Ishikawa (cell line): ENCODE measurements at regions not wholly inside any gene's neighbourhood (a gene's known extent, or its start where the extent isn't known, plus 50 kb on each side); places are given as distances from the start of the nearest gene placed in this dataset.

Experiments used
- CEBPB ChIP-seq: IDR thresholded peaks from 2 replicates; pipeline ENCODE4 v1.6.1; 2012
- CREB1 ChIP-seq: IDR thresholded peaks from 2 replicates; pipeline ENCODE4 v1.6.1; 2012; ENCODE audit warnings: low read depth
- EGR1 ChIP-seq: IDR thresholded peaks from 2 replicates; pipeline ENCODE4 v1.6.1; 2012
- EP300 ChIP-seq: IDR thresholded peaks from 2 replicates; pipeline ENCODE4 v1.6.1; 2012; ENCODE audit warnings: borderline replicate concordance
- FOXM1 ChIP-seq: IDR thresholded peaks from 2 replicates; pipeline ENCODE4 v1.6.1; 2012; ENCODE audit warnings: low read depth, borderline replicate concordance
- MAX ChIP-seq: IDR thresholded peaks from 2 replicates; pipeline ENCODE4 v1.6.1; 2012
- NFIC ChIP-seq: IDR thresholded peaks from 2 replicates; pipeline ENCODE4 v1.6.1; 2012
- RAD21 ChIP-seq: IDR thresholded peaks from 2 replicates; pipeline ENCODE4 v1.6.1; 2012; ENCODE audit warnings: low read depth
- REST ChIP-seq: IDR thresholded peaks from 2 replicates; pipeline ENCODE4 v1.6.1; 2012; ENCODE audit warnings: low read depth, mild to moderate bottlenecking
- TAF1 ChIP-seq: IDR thresholded peaks from 2 replicates; pipeline ENCODE4 v1.6.1; 2012; ENCODE audit warnings: low read depth, mild to moderate bottlenecking
- TCF12 ChIP-seq: IDR thresholded peaks from 2 replicates; pipeline ENCODE4 v1.6.1; 2012; ENCODE audit warnings: low read depth
- TEAD4 ChIP-seq: IDR thresholded peaks from 2 replicates; pipeline ENCODE4 v1.6.1; 2012
- USF1 ChIP-seq: IDR thresholded peaks from 2 replicates; pipeline ENCODE4 v1.6.1; 2012
- YY1 ChIP-seq: IDR thresholded peaks from 2 replicates; pipeline ENCODE4 v1.6.1; 2012; ENCODE audit warnings: low read depth
- ZBTB7A ChIP-seq: IDR thresholded peaks from 2 replicates; pipeline ENCODE4 v1.6.1; 2012; ENCODE audit warnings: low read depth

GRCh38 chr12:23433121-23433520 lies 516.3 kb downstream of the SOX5 start:
- TF ChIP-seq CEBPB = no peak
- no peak for TF ChIP-seq ZBTB7A
- no peak for TF ChIP-seq REST
- TF ChIP-seq YY1 = no peak

- no peak for TF ChIP-seq FOXM1
- no peak for TF ChIP-seq RAD21
- no peak for TF ChIP-seq TAF1
- TF ChIP-seq REST = no peak
- TF ChIP-seq TEAD4 = no peak
- no peak for TF ChIP-seq EGR1
- TF ChIP-seq ZBTB7A = no peak
- no peak for TF ChIP-seq CEBPB
- no peak for TF ChIP-seq MAX
- no peak for TF ChIP-seq NFIC
- no peak for TF ChIP-seq USF1
- TF ChIP-seq CREB1 = no peak
- no peak for TF ChIP-seq EP300
- TF ChIP-seq YY1 = no peak
- no peak for TF ChIP-seq TCF12
These were observed 515.3 kb downstream of the SOX5 start for GRCh38 chr12:23434154-23434553.

- TF ChIP-seq CREB1 (no peak), TCF12 (no peak), CEBPB (no peak), ZBTB7A (no peak), REST (no peak), RAD21 (no peak), TAF1 (no peak), YY1 (no peak), TEAD4 (no peak), NFIC (no peak), EP300 (no peak), USF1 (no peak), MAX (no peak)
These were observed 502.7 kb downstream of the SOX5 start for GRCh38 chr12:23446746-23447145.

- TF ChIP-seq RAD21 (no peak), TAF1 (no peak), EP300 (no peak), TEAD4 (no peak), USF1 (no peak), NFIC (no peak), REST (no peak), EGR1 (no peak), YY1 (no peak), FOXM1 (no peak)
These were observed 498.7 kb downstream of the SOX5 start for GRCh38 chr12:23450810-23451209.
